CD14-positive monocyte (primary cell): ENCODE measurements at regions not wholly inside any gene's neighbourhood (a gene's known extent, or its start where the extent isn't known, plus 50 kb on each side); places are given as distances from the start of the nearest gene placed in this dataset.

ENCODE experiments used
- DNase-seq, 3 donors: peaks; one replicate each; pipeline ENCODE4 v3.0.0-alpha.2; 2011 to 2022
- H2AFZ ChIP-seq: 2 replicates; pipeline ENCODE4 v1.6.0; 2012; ENCODE audit warnings: mild to moderate bottlenecking, low read depth, low read length, inconsistent platforms; ENCODE audit not compliant: insufficient read depth, poor library complexity, severe bottlenecking
- H3K27ac ChIP-seq, 2 donors: 1 replicate in 1 of 2; 2 replicates in 1 of 2; pipeline ENCODE4 v1.5.1; 2012 to 2013; ENCODE audit warnings: low read length in 2 of 2, control low read depth in 1 of 2, inconsistent platforms in 1 of 2, low read depth in 1 of 2, mild to moderate bottlenecking in 1 of 2
- H3K27me3 ChIP-seq, 2 donors: one replicate each; pipeline versions ENCODE4 v1.6.0 to v1.6.1; 2011 to 2013; ENCODE audit warnings: low read length in 2 of 2; ENCODE audit not compliant: control insufficient read depth in 2 of 2, insufficient read depth in 2 of 2
- H3K36me3 ChIP-seq, 2 donors: replicated peaks in 1 of 2; 1 replicate in 1 of 2; 2 replicates in 1 of 2; pipeline versions ENCODE4 v1.5.1 to v1.6.1; 2012 to 2013; ENCODE audit warnings: low read length in 2 of 2, control low read depth in 1 of 2, inconsistent platforms in 1 of 2, mild to moderate bottlenecking in 1 of 2; ENCODE audit not compliant: insufficient read depth in 2 of 2, control insufficient read depth in 1 of 2
- H3K4me1 ChIP-seq, 2 donors: 1 replicate in 1 of 2; 2 replicates in 1 of 2; pipeline versions ENCODE4 v1.5.1 to v1.6.1; 2012 to 2013; ENCODE audit warnings: low read length in 2 of 2, control low read depth in 1 of 2, inconsistent platforms in 1 of 2, mild to moderate bottlenecking in 1 of 2, moderate library complexity in 1 of 2; ENCODE audit not compliant: insufficient read depth in 2 of 2, control insufficient read depth in 1 of 2
- H3K4me2 ChIP-seq: replicated peaks from 2 replicates; pipeline ENCODE3; 2012; ENCODE audit warnings: low read length, moderate library complexity, mild to moderate bottlenecking; ENCODE audit not compliant: poor library complexity, severe bottlenecking; ENCODE audit errors: extremely low read depth
- H3K4me3 ChIP-seq, 3 experiments: fragments of 200-600 bp in 1 of 3; sonication (generic) in 1 of 3; replicated peaks in 1 of 3; 1 replicate in 2 of 3; 2 replicates in 1 of 3; pipeline ENCODE4 v1.5.1; 2011 to 2013; ENCODE audit warnings: low read length in 3 of 3, mild to moderate bottlenecking in 3 of 3, control low read depth in 2 of 3, low read depth in 2 of 3, inconsistent platforms in 1 of 3, moderate library complexity in 1 of 3
- H3K79me2 ChIP-seq: 2 replicates; pipeline ENCODE4 v1.6.0; 2012; ENCODE audit warnings: mild to moderate bottlenecking, control low read depth, inconsistent platforms, low read length, moderate library complexity; ENCODE audit not compliant: insufficient read depth
- H3K9ac ChIP-seq: 2 replicates; pipeline ENCODE4 v1.6.0; 2017; ENCODE audit warnings: low read length, mild to moderate bottlenecking; ENCODE audit not compliant: insufficient read depth, poor library complexity, severe bottlenecking
- H3K9me3 ChIP-seq, 2 donors: replicated peaks in 1 of 2; 1 replicate in 1 of 2; 2 replicates in 1 of 2; pipeline versions ENCODE4 v1.5.1 to v1.6.1; 2012 to 2013; ENCODE audit warnings: low read length in 2 of 2, control low read depth in 1 of 2; ENCODE audit not compliant: control insufficient read depth in 1 of 2, insufficient read depth in 1 of 2
- H4K20me1 ChIP-seq: 2 replicates; pipeline ENCODE4 v1.6.0; 2012; ENCODE audit warnings: mild to moderate bottlenecking, low read length, control low read depth, moderate library complexity; ENCODE audit not compliant: insufficient read depth
- H3K27ac Mint-ChIP-seq, 7 donors: one replicate each; pipeline ENCODE4 v1.8.0; 2020; ENCODE audit warnings: mild to moderate bottlenecking in 7 of 7, mixed read lengths in 7 of 7, moderate library complexity in 6 of 7, inconsistent platforms in 2 of 7
- H3K27me3 Mint-ChIP-seq, 3 donors: one replicate each; pipeline ENCODE4 v1.8.0; 2021 to 2022; ENCODE audit warnings: low read depth in 3 of 3, mild to moderate bottlenecking in 3 of 3, mixed read lengths in 3 of 3, moderate library complexity in 3 of 3, inconsistent platforms in 1 of 3
- H3K36me3 Mint-ChIP-seq, 2 donors: one replicate each; pipeline ENCODE4 v1.8.0; 2020; ENCODE audit warnings: mixed read lengths in 2 of 2, inconsistent platforms in 1 of 2, mild to moderate bottlenecking in 1 of 2
- H3K4me1 Mint-ChIP-seq: one replicate; pipeline ENCODE4 v1.8.0; 2020; ENCODE audit warnings: mild to moderate bottlenecking, mixed read lengths
- H3K4me3 Mint-ChIP-seq, 2 donors: one replicate each; pipeline ENCODE4 v1.8.0; 2020; ENCODE audit warnings: mild to moderate bottlenecking in 2 of 2, mixed read lengths in 2 of 2, moderate library complexity in 1 of 2
- H3K9me3 Mint-ChIP-seq, 7 donors: one replicate each; pipeline ENCODE4 v1.8.0; 2020 to 2022; ENCODE audit warnings: mixed read lengths in 7 of 7, mild to moderate bottlenecking in 6 of 7, moderate library complexity in 6 of 7, inconsistent platforms in 2 of 7
- CTCF ChIP-seq: fragments of 200-600 bp; IDR thresholded peaks from one replicate; pipeline ENCODE4 v1.8.0; 2022; ENCODE audit warnings: antibody characterized with exemption, mild to moderate bottlenecking
- WGBS: methylation state at CpG from one replicate; pipeline ENCODE4 v1.1.5; 2013; ENCODE audit warnings: missing lambda C conversion rate; ENCODE audit not compliant: insufficient coverage; 5-methylcytosine and 5-hydroxymethylcytosine counted together
- intact Hi-C, 2 donors: fragments of 100-400 bp; cut with micrococcal nuclease; formaldehyde crosslinking; loops; one replicate each; pipeline versions ENCODE4 v1.15.0 to v1.15.1; 2023

- Mint-ChIP-seq H3K4me3 (no peak overlapping the region), H3K27ac (no peak overlapping the region), H3K36me3 (no peaks in the 10 kb centered on the region), H3K4me1 (no peaks in the 10 kb centered on the region), H3K9me3 (peaks cover 0 to 13% (median 6%) of the 10 kb centered on the region in 7 donors), H3K27me3 (peaks cover 0 to 3% (median 0%) of the 10 kb centered on the region in 3 donors)
- H3K9me3 ChIP-seq: peaks cover 0 to 2% of the 10 kb centered on the region in 2 donors
- no peak overlapping the region for H3K4me3 ChIP-seq
- no peak overlapping the region for H3K4me2 ChIP-seq
- H4K20me1 ChIP-seq: no peaks in the 10 kb centered on the region
- no peak overlapping the region for H2AFZ ChIP-seq
- no peaks in the 10 kb centered on the region for H3K4me1 ChIP-seq
- no peaks in the 10 kb centered on the region for H3K36me3 ChIP-seq
- no peaks in the 10 kb centered on the region for H3K27me3 ChIP-seq
- no peak overlapping the region for H3K27ac ChIP-seq
- H3K79me2 ChIP-seq: no peaks in the 10 kb centered on the region
- intact Hi-C loops: no loop called here
- DNase-seq: no peak
- no peak for TF ChIP-seq CTCF
- WGBS: no CpG with 5 or more reads among the region's 1 CpG
- no peak overlapping the region for H3K9ac ChIP-seq
These were observed 916.7 kb upstream of the B3GALT2 start for GRCh38 chr1:194103101-194103500.

- Histone ChIP-seq H3K9me3 (peaks cover 0 to 2% of the 10 kb centered on the region in 2 donors), H3K4me1 (no peaks in the 10 kb centered on the region), H3K27ac (no peak overlapping the region), H2AFZ (no peak overlapping the region), H3K36me3 (no peaks in the 10 kb centered on the region), H3K9ac (no peak overlapping the region), H3K4me3 (no peak overlapping the region), H3K79me2 (no peaks in the 10 kb centered on the region), H3K4me2 (no peak overlapping the region), H3K27me3 (no peaks in the 10 kb centered on the region), H4K20me1 (no peaks in the 10 kb centered on the region)
- WGBS: 100% methylated on average over 1 of the region's 2 CpGs
- Mint-ChIP-seq H3K27ac (no peak overlapping the region), H3K4me3 (no peak overlapping the region), H3K27me3 (peaks cover 0 to 3% (median 0%) of the 10 kb centered on the region in 3 donors), H3K9me3 (peaks cover 0 to 13% (median 6%) of the 10 kb centered on the region in 7 donors), H3K4me1 (no peaks in the 10 kb centered on the region), H3K36me3 (no peaks in the 10 kb centered on the region)
- DNase-seq: no peak
- TF ChIP-seq CTCF: no peak
- intact Hi-C loops: no loop called here
These were observed 916.2 kb upstream of the B3GALT2 start for GRCh38 chr1:194102607-194103006.
